Epithelial cell of proximal tubule (primary cell): ENCODE measurements at regions not wholly inside any gene's neighbourhood (a gene's known extent, or its start where the extent isn't known, plus 50 kb on each side); places are given as distances from the start of the nearest gene placed in this dataset.

ENCODE experiments used
- DNase-seq: peaks from one replicate; pipeline ENCODE4 v3.0.0-alpha.2; 2011; ENCODE audit warnings: low read depth
- H3K4me3 ChIP-seq: 2 replicates; pipeline ENCODE4 v1.5.1; 2011; ENCODE audit warnings: low read depth, mild to moderate bottlenecking, low read length
- CTCF ChIP-seq: conservative IDR thresholded peaks from 2 replicates; pipeline ENCODE4 v1.5.1; 2012; ENCODE audit warnings: low read depth, mild to moderate bottlenecking, low read length

DNA sequence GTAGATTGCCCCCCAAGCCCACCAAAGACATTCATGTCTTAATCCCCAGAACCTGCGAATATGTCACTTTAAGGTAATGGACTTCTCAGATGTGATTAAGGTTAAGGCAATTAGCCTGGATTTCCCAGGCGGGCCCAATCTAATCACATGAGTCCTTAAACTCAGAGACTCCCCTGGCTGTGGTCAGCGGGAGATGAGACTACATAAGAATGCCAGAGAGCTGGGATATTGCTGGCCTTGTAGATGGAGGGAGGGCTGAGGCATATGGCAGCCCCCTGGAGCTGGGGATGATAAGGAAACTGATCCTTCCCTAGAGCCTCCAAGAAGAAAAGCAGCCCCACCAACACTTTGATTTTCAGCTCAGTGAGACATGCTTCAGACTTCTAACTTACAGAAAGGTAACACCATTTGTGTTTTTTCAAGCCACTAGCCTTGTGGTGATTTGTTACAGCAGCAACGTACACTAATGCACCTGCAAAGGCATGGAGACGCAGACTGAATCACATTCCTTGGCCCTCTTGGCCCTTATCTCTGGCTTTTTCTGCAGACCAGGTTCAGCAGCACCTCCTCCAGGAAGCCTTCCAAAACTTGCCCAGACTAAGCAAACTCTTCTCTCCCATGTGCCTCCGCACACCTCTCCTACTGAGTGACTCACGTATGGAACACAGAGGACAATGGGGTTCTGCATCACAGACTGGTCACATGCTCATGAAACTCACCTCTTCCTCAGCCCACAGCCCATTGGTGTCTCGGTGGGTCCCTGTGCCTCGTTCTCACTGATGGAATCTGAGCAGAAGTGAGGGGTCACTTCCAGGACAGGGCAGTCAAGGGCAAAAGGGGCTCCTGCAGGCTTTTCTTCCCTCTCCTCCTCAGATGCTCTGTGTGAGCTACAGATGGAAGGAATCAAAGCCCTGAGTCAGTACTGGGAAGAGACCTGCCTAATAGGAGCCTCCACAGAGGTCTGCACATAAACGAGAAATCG lies 86.3 kb upstream of the HMGXB4 start:
- no peak for DNase-seq
- H3K4me3 ChIP-seq: no peak overlapping the region
- TF ChIP-seq CTCF: no peak

- no peak for DNase-seq
- TF ChIP-seq CTCF: no peak
Observed at GRCh38 chr22:35172442-35172841, 84.9 kb upstream of the HMGXB4 start.

DNA sequence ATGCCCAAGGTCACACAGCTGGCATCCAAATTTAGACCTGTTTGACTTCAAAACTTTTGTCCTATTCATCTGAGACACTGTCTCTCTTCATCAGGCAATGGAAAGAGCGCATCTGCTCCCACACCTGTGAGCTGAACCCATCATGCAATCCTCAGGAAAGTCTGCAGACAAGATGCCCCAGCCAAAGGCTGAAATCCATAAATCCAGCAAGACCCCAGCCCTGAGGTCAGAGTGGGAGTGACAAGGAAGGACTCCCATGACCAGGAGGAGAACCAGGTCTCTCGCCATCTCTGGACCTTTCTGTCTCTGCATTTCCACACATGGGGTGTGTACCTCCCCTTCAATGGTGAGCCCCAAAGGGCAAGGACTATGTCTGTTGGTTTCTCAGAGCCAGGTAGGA lies 83.6 kb upstream of the HMGXB4 start:
- H3K4me3 ChIP-seq: no peak overlapping the region
- DNase-seq: no peak
- no peak for TF ChIP-seq CTCF

More at GRCh38 chr22:35172442-35172841, 84.9 kb upstream of the HMGXB4 start:
- no peak overlapping the region for H3K4me3 ChIP-seq

DNA sequence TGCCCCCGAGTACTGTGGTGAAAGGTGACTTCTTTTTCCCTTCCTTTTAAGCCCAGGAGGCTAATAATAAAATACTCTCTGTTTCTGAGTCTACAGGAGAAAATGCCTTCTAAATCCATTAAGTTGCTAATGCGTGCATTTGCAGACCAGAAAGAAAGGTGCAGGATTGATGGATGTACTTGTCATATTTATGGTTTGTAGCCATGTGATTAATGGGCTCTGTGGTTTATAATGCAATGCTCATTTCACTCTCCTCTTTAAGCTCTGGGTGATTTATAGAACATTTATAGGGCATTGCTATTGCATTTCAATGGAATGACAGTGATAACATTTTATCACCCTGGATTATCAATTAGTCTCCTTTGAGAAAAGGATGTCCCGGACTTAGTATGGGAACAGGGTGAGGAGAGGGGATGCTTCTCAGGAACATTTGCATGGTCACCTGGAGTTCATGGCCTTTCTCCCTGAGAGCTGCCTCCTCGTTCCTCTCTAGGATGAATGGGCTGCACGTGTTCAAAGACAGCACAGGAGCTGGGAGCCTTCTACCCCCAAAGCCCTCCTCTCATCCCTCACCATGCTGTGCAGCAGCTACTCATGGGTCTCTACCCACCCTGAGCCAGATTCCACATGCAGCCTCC lies 82.8 kb upstream of the HMGXB4 start:
- TF ChIP-seq CTCF: no peak
- H3K4me3 ChIP-seq: no peak overlapping the region
- DNase-seq: no peak

- TF ChIP-seq CTCF: no peak
- H3K4me3 ChIP-seq: no peak overlapping the region
- no peak for DNase-seq
Observed at GRCh38 chr22:35175392-35175791, 81.9 kb upstream of the HMGXB4 start.

DNA sequence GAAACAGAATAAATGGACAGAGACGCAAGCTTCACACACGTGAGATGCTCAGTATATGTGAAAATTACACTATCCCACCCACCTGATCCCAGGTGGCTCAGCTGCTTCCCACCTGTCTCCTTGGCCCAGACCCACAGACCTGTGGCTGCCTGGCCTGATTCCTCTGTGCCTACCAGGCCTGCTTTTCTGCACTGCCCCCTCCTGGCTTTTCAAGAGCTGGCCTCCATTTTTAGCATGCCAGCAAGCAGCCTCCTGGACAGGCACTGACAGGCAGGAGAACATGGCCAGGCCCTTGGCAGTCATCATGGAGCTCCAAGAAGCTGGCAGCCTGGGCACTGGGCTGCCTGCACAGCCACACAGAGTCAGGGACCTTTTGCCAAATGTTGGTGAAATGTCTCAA lies 79.5 kb upstream of the HMGXB4 start:
- no peak for TF ChIP-seq CTCF
- no peak overlapping the region for H3K4me3 ChIP-seq
- no peak for DNase-seq
